Neural cell (in vitro differentiated cells): ENCODE measurements at regions not wholly inside any gene's neighbourhood (a gene's known extent, or its start where the extent isn't known, plus 50 kb on each side); places are given as distances from the start of the nearest gene placed in this dataset.

ENCODE experiments used
- CTCF ChIP-seq: fragments of 450-650 bp; IDR thresholded peaks from 2 replicates; pipeline ENCODE4 v1.5.1; 2014; ENCODE audit warnings: antibody characterized with exemption, mild to moderate bottlenecking, moderate library complexity; ENCODE audit not compliant: poor library complexity, severe bottlenecking
- EP300 ChIP-seq: fragments of 450-650 bp; conservative IDR thresholded peaks from 2 replicates; pipeline ENCODE4 v1.6.1; 2014; ENCODE audit warnings: antibody characterized with exemption, mild to moderate bottlenecking, moderate library complexity; ENCODE audit not compliant: poor library complexity, severe bottlenecking
- EZH2 ChIP-seq: fragments of 200-600, 300-800 bp; shearing (Covaris generic), sonication (generic); IDR thresholded peaks from 2 replicates; pipeline ENCODE4 v1.6.1; 2014; ENCODE audit warnings: antibody characterized with exemption, low read length, borderline replicate concordance, mild to moderate bottlenecking; ENCODE audit not compliant: insufficient read depth, poor library complexity, severe bottlenecking
- MXI1 ChIP-seq: fragments of 450-650 bp; conservative IDR thresholded peaks from 2 replicates; pipeline ENCODE4 v1.6.1; 2014; ENCODE audit warnings: antibody characterized with exemption, mild to moderate bottlenecking; ENCODE audit not compliant: poor library complexity, severe bottlenecking
- POLR2AphosphoS5 ChIP-seq: IDR thresholded peaks from 2 replicates; pipeline ENCODE4 v1.6.1; 2012
- REST ChIP-seq: IDR thresholded peaks from 2 replicates; pipeline ENCODE4 v1.6.1; 2012; ENCODE audit warnings: borderline replicate concordance
- SMC3 ChIP-seq: fragments of 450-650 bp; conservative IDR thresholded peaks from 2 replicates; pipeline ENCODE4 v1.6.1; 2014; ENCODE audit warnings: antibody characterized with exemption, mild to moderate bottlenecking, moderate library complexity; ENCODE audit not compliant: poor library complexity
- TAF1 ChIP-seq: IDR thresholded peaks from 2 replicates; pipeline ENCODE4 v1.6.1; 2012; ENCODE audit warnings: low read depth

GRCh38 chr11:107123022-107123421 is 104.7 kb upstream of the GUCY1A2 start:
- TF ChIP-seq CTCF (no peak), TAF1 (no peak), POLR2AphosphoS5 (no peak), EP300 (no peak), EZH2 (no peak), SMC3 (no peak), MXI1 (no peak), REST (no peak)
